Ovary (tissue), 3 donors: ENCODE measurements at regions not wholly inside any gene's neighbourhood (a gene's known extent, or its start where the extent isn't known, plus 50 kb on each side); places are given as distances from the start of the nearest gene placed in this dataset.

Source experiments
- EP300 ChIP-seq: sonication (generic); formaldehyde crosslinking; IDR thresholded peaks from one replicate; pipeline ENCODE4 v1.6.1; 2017; ENCODE audit warnings: antibody characterized with exemption
- POLR2A ChIP-seq: fragments of 450-650 bp; IDR thresholded peaks from one replicate; pipeline ENCODE4 v1.6.1; 2017; ENCODE audit warnings: antibody characterized with exemption, mild to moderate bottlenecking, moderate library complexity
- TF ChIP-seq, protein P1 (sequence below), 3 donors: fragments of 450-650 bp in 2 of 3; fragments of 200-600 bp in 1 of 3; IDR thresholded peaks; one replicate each; pipeline versions ENCODE4 v1.5.1 to v1.8.0; 2016 to 2022; ENCODE audit warnings: antibody characterized with exemption in 3 of 3, mild to moderate bottlenecking in 1 of 3
- donor health status: DM: no; HTN: no; CAD: no.

DNA sequence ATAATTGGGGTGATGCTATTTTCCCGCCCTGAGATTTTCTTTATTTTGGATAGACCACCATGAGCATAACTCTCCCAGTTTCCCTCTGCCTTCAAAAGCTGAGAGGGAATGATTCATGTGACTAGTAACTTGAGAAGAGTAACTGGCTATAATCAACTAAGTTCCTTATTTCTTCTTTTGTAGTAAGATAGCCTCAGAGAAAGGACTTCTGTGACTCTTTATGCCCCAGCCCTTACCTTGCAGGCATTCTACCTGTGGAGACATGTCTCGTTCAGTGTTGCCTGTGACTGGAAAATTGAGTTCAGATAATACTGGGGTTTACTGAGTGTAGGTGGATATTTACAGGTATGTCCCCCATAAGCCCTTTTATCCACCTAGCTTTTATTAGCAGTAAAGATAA lies 715.4 kb upstream of the HS3ST1 start:
- TF ChIP-seq, protein P1, sequence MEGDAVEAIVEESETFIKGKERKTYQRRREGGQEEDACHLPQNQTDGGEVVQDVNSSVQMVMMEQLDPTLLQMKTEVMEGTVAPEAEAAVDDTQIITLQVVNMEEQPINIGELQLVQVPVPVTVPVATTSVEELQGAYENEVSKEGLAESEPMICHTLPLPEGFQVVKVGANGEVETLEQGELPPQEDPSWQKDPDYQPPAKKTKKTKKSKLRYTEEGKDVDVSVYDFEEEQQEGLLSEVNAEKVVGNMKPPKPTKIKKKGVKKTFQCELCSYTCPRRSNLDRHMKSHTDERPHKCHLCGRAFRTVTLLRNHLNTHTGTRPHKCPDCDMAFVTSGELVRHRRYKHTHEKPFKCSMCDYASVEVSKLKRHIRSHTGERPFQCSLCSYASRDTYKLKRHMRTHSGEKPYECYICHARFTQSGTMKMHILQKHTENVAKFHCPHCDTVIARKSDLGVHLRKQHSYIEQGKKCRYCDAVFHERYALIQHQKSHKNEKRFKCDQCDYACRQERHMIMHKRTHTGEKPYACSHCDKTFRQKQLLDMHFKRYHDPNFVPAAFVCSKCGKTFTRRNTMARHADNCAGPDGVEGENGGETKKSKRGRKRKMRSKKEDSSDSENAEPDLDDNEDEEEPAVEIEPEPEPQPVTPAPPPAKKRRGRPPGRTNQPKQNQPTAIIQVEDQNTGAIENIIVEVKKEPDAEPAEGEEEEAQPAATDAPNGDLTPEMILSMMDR (IDR thresholded peaks at IDR 0.05), result no peak
- TF ChIP-seq POLR2A, result no peak
- TF ChIP-seq EP300, result no peak
